ENCODE measurements at regions not wholly inside any gene's neighbourhood (a gene's known extent, or its start where the extent isn't known, plus 50 kb on each side); places are given as distances from the start of the nearest gene placed in this dataset.

- Histone ChIP-seq H3K27ac (ENCODE audit: low read length) (no peak overlapping the region), H3K4me3 (ENCODE audit: low read depth in 2 of 2, low read length in 2 of 2) (no peak overlapping the region), H3K4me1 (ENCODE audit: control insufficient read depth, insufficient read depth, low read length) (no peaks in the 10 kb centered on the region), H3K36me3 (ENCODE audit: control insufficient read depth, insufficient read depth, low read length) (no peaks in the 10 kb centered on the region), H3K9me3 (ENCODE audit: control insufficient read depth, insufficient read depth, low read depth, low read length) (no peaks in the 10 kb centered on the region; the same call in 1 of the 2 replicates), H3K27me3 (ENCODE audit: control insufficient read depth, insufficient read depth, low read length) (no peaks in the 10 kb centered on the region)
- no peak for DNase-seq (ENCODE audit: low read depth, low spot score)
- no TSS peak for BruUV-seq (replicated peaks)
- intact Hi-C loops (cut with micrococcal nuclease; ENCODE audit: unreplicated experiment) (no loop called here), in situ Hi-C loops (cut with HindIII; ENCODE audit: low pct_unique_long_range_greater_than_20kb, low sequenced_read_pairs) (no loop called here)
- TF ChIP-seq SIN3A (IDR thresholded peaks at IDR 0.05; ENCODE audit: borderline replicate concordance, insufficient read depth, low read depth, low read length) (no peak), CTCF (IDR thresholded peaks at IDR 0.05) (no peak), TCF7L2 (IDR thresholded peaks at IDR 0.05; ENCODE audit: low read depth, low read length) (no peak), REST (IDR thresholded peaks at IDR 0.05; ENCODE audit: insufficient read depth in 1 of 2, low read depth in 2 of 2, low read length in 1 of 2) (no peak), POLR2AphosphoS5 (IDR thresholded peaks at IDR 0.05; ENCODE audit: low read depth, low read length) (no peak)
- CTCF ChIA-PET = no interaction called here
- POLR2A ChIA-PET = no interaction called here
- ATAC-seq = no peak
These were observed 72.8 kb upstream of the CTNNB1 start for GRCh38 chr3:41126472-41126871.

- DNase-seq (ENCODE audit: low read depth, low spot score) = no peak
- Histone ChIP-seq H3K4me3 (ENCODE audit: low read depth in 2 of 2, low read length in 2 of 2) (no peak overlapping the region), H3K36me3 (ENCODE audit: control insufficient read depth, insufficient read depth, low read length) (no peaks in the 10 kb centered on the region), H3K4me1 (ENCODE audit: control insufficient read depth, insufficient read depth, low read length) (no peaks in the 10 kb centered on the region), H3K27ac (ENCODE audit: low read length) (no peak overlapping the region), H3K27me3 (ENCODE audit: control insufficient read depth, insufficient read depth, low read length) (no peaks in the 10 kb centered on the region), H3K9me3 (ENCODE audit: control insufficient read depth, insufficient read depth, low read depth, low read length) (no peaks in the 10 kb centered on the region; the same call in 1 of the 2 replicates)
- POLR2A ChIA-PET = no interaction called here
- CTCF ChIA-PET = no interaction called here
- in situ Hi-C loops (cut with HindIII; ENCODE audit: low pct_unique_long_range_greater_than_20kb, low sequenced_read_pairs) (no loop called here), intact Hi-C loops (cut with micrococcal nuclease; ENCODE audit: unreplicated experiment) (no loop called here)
- BruUV-seq (replicated peaks) = no TSS peak
- TF ChIP-seq TCF7L2 (IDR thresholded peaks at IDR 0.05; ENCODE audit: low read depth, low read length) (no peak), SIN3A (IDR thresholded peaks at IDR 0.05; ENCODE audit: borderline replicate concordance, insufficient read depth, low read depth, low read length) (no peak)
- ATAC-seq = no peak
These were observed 72.3 kb upstream of the CTNNB1 start for GRCh38 chr3:41126961-41127360.

GRCh38 chr3:41127414-41127813 is 71.9 kb upstream of the CTNNB1 start:
- in situ Hi-C loops (cut with HindIII; ENCODE audit: low pct_unique_long_range_greater_than_20kb, low sequenced_read_pairs) = no loop called here
- Histone ChIP-seq H3K27ac (ENCODE audit: low read length) (no peak overlapping the region), H3K4me3 (ENCODE audit: low read depth in 2 of 2, low read length in 2 of 2) (no peak overlapping the region), H3K27me3 (ENCODE audit: control insufficient read depth, insufficient read depth, low read length) (no peaks in the 10 kb centered on the region), H3K4me1 (ENCODE audit: control insufficient read depth, insufficient read depth, low read length) (no peaks in the 10 kb centered on the region), H3K9me3 (ENCODE audit: control insufficient read depth, insufficient read depth, low read depth, low read length) (no peaks in the 10 kb centered on the region; the same call in 1 of the 2 replicates), H3K36me3 (ENCODE audit: control insufficient read depth, insufficient read depth, low read length) (no peaks in the 10 kb centered on the region)
- TF ChIP-seq SIN3A (IDR thresholded peaks at IDR 0.05; ENCODE audit: borderline replicate concordance, insufficient read depth, low read depth, low read length) = no peak
- TF ChIP-seq REST (IDR thresholded peaks at IDR 0.05; ENCODE audit: insufficient read depth in 1 of 2, low read depth in 2 of 2, low read length in 1 of 2) = no peak
- TF ChIP-seq TCF7L2 (IDR thresholded peaks at IDR 0.05; ENCODE audit: low read depth, low read length) = no peak
- no peak for TF ChIP-seq POLR2AphosphoS5 (IDR thresholded peaks at IDR 0.05; ENCODE audit: low read depth, low read length)
- no peak for TF ChIP-seq CTCF (IDR thresholded peaks at IDR 0.05)
- no TSS peak for BruUV-seq (replicated peaks)
- ChIA-PET POLR2A (no interaction called here), CTCF (no interaction called here)
- intact Hi-C loops (cut with micrococcal nuclease; ENCODE audit: unreplicated experiment) = no loop called here
- no peak for DNase-seq (ENCODE audit: low read depth, low spot score)
- no peak for ATAC-seq
